ENCODE measurements at regions not wholly inside any gene's neighbourhood (a gene's known extent, or its start where the extent isn't known, plus 50 kb on each side); places are given as distances from the start of the nearest gene placed in this dataset.

GRCh38 chr1:209207126-209207700, 376.3 kb upstream of the CAMK1G start:
- no peak for DNase-seq (ENCODE audit: low spot score)
- POLR2A ChIA-PET = no interaction called here
- intact Hi-C loops (cut with micrococcal nuclease; ENCODE audit: unreplicated experiment) = no loop called here
- Histone ChIP-seq H3K27ac (ENCODE audit: low read depth, low read length, poor library complexity, severe bottlenecking) (no peak overlapping the region), H2AFZ (ENCODE audit: low read length) (no peak overlapping the region; the same call in 1 of the 2 replicates), H3K4me1 (ENCODE audit: insufficient read depth, low read length, poor library complexity, severe bottlenecking) (no peaks in the 10 kb centered on the region), H3K4me2 (ENCODE audit: low read length) (no peak overlapping the region), H3K36me3 (ENCODE audit: insufficient read depth, low read length) (no peaks in the 10 kb centered on the region), H3K9me2 (ENCODE audit: insufficient read depth, low read length) (no peaks in the 10 kb centered on the region), H4K20me1 (ENCODE audit: insufficient read depth, low read length) (no peaks in the 10 kb centered on the region), H3K79me2 (ENCODE audit: insufficient read depth, low read depth, low read length) (no peaks in the 10 kb centered on the region), H3K9me3 (ENCODE audit: low read length) (no peaks in the 10 kb centered on the region), H3K4me3 (ENCODE audit: low read depth, low read length, poor library complexity, severe bottlenecking) (no peak overlapping the region)
- BruUV-seq (replicated peaks) = no TSS peak
- TF ChIP-seq CTCF (conservative IDR thresholded peaks at IDR 0.05; ENCODE audit: low read length) (no peak), EZH2phosphoT487 (IDR thresholded peaks at IDR 0.05; ENCODE audit: borderline replicate concordance, low read depth, low read length) (no peak)
- CTCF ChIA-PET (ENCODE audit: unreplicated experiment) = no interaction called here

GRCh38 chr1:209207701-209208286, 375.7 kb upstream of the CAMK1G start:
- POLR2A ChIA-PET = no interaction called here
- TF ChIP-seq CTCF (conservative IDR thresholded peaks at IDR 0.05; ENCODE audit: low read length) = peak; percentile 44
- no peak for TF ChIP-seq EZH2phosphoT487 (IDR thresholded peaks at IDR 0.05; ENCODE audit: borderline replicate concordance, low read depth, low read length)
- CTCF ChIA-PET (ENCODE audit: unreplicated experiment) = no interaction called here
- Histone ChIP-seq H3K4me2 (ENCODE audit: low read length) (no peak overlapping the region), H3K27ac (ENCODE audit: low read depth, low read length, poor library complexity, severe bottlenecking) (no peak overlapping the region), H3K9me3 (ENCODE audit: low read length) (no peaks in the 10 kb centered on the region), H2AFZ (ENCODE audit: low read length) (no peak overlapping the region; the same call in 1 of the 2 replicates), H3K4me3 (ENCODE audit: low read depth, low read length, poor library complexity, severe bottlenecking) (no peak overlapping the region), H3K36me3 (ENCODE audit: insufficient read depth, low read length) (no peaks in the 10 kb centered on the region), H3K4me1 (ENCODE audit: insufficient read depth, low read length, poor library complexity, severe bottlenecking) (no peaks in the 10 kb centered on the region), H4K20me1 (ENCODE audit: insufficient read depth, low read length) (no peaks in the 10 kb centered on the region), H3K79me2 (ENCODE audit: insufficient read depth, low read depth, low read length) (no peaks in the 10 kb centered on the region), H3K9me2 (ENCODE audit: insufficient read depth, low read length) (no peaks in the 10 kb centered on the region)
- intact Hi-C loops (cut with micrococcal nuclease; ENCODE audit: unreplicated experiment) = no loop called here
- no TSS peak for BruUV-seq (replicated peaks)
- DNase-seq (ENCODE audit: low spot score) = peak; percentile 7

GRCh38 chr1:209208648-209209047, 374.9 kb upstream of the CAMK1G start:
- no peak overlapping the region for H2AFZ ChIP-seq (ENCODE audit: low read length)
- no peaks in the 10 kb centered on the region for H3K9me3 ChIP-seq (ENCODE audit: low read length)
- POLR2A ChIA-PET = no interaction called here
- H3K4me3 ChIP-seq (ENCODE audit: low read depth, low read length, poor library complexity, severe bottlenecking) = no peak overlapping the region
- H3K4me1 ChIP-seq (ENCODE audit: insufficient read depth, low read length, poor library complexity, severe bottlenecking) = no peaks in the 10 kb centered on the region
- BruUV-seq (replicated peaks) = no TSS peak
- H3K79me2 ChIP-seq (ENCODE audit: insufficient read depth, low read depth, low read length) = no peaks in the 10 kb centered on the region
- DNase-seq (ENCODE audit: low spot score) = no peak
- TF ChIP-seq CTCF (conservative IDR thresholded peaks at IDR 0.05; ENCODE audit: low read length) (no peak), EZH2phosphoT487 (IDR thresholded peaks at IDR 0.05; ENCODE audit: borderline replicate concordance, low read depth, low read length) (no peak)
- intact Hi-C loops (cut with micrococcal nuclease; ENCODE audit: unreplicated experiment) = no loop called here
- CTCF ChIA-PET (ENCODE audit: unreplicated experiment) = no interaction called here
- H3K9me2 ChIP-seq (ENCODE audit: insufficient read depth, low read length) = no peaks in the 10 kb centered on the region
- H3K27ac ChIP-seq (ENCODE audit: low read depth, low read length, poor library complexity, severe bottlenecking) = no peak overlapping the region
- H4K20me1 ChIP-seq (ENCODE audit: insufficient read depth, low read length) = no peaks in the 10 kb centered on the region
- no peak overlapping the region for H3K4me2 ChIP-seq (ENCODE audit: low read length)
- no peaks in the 10 kb centered on the region for H3K36me3 ChIP-seq (ENCODE audit: insufficient read depth, low read length)
